GM19035 (cell line): ENCODE measurements at regions not wholly inside any gene's neighbourhood (a gene's known extent, or its start where the extent isn't known, plus 50 kb on each side); places are given as distances from the start of the nearest gene placed in this dataset.
"Not testable (repeated sequence)": the region's sequence is repeated elsewhere in the genome, so short reads cannot be mapped to it uniquely, and the experiment has no call there.

Experiments used
- ATAC-seq: cut with Tn5 transposase; IDR thresholded peaks from one replicate; pipeline ENCODE4 v1.9.1; 2021; ENCODE audit not compliant: unreplicated experiment

DNA sequence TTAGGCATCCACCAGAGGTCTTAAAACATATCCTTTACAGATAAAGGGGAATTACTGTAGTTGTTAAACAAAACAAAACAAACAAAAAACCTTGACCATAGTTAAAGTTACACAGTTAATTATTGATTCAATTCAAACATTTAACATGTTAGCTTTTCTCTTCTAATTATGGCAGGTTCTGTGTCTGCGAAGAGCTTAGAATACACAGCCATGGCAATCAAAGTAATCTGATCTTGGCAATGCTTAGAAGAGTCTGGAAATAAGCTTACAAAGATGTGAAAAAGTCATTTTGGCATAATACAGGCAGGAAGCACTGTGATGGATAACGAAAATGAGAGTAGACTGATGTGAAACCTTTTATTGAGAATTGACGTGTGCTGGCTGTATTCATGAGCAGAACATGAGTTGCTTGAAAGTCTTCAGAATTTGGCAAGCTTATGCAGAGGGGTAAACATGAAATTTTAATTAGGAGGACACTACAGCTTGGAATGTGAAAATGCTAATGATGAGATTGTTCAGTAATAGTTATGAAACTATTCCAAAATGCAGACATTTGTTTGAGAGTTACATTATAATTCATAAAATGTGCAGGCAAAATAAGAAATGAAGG lies 629.6 kb downstream of the FSCB start:
- ATAC-seq: no peak

DNA sequence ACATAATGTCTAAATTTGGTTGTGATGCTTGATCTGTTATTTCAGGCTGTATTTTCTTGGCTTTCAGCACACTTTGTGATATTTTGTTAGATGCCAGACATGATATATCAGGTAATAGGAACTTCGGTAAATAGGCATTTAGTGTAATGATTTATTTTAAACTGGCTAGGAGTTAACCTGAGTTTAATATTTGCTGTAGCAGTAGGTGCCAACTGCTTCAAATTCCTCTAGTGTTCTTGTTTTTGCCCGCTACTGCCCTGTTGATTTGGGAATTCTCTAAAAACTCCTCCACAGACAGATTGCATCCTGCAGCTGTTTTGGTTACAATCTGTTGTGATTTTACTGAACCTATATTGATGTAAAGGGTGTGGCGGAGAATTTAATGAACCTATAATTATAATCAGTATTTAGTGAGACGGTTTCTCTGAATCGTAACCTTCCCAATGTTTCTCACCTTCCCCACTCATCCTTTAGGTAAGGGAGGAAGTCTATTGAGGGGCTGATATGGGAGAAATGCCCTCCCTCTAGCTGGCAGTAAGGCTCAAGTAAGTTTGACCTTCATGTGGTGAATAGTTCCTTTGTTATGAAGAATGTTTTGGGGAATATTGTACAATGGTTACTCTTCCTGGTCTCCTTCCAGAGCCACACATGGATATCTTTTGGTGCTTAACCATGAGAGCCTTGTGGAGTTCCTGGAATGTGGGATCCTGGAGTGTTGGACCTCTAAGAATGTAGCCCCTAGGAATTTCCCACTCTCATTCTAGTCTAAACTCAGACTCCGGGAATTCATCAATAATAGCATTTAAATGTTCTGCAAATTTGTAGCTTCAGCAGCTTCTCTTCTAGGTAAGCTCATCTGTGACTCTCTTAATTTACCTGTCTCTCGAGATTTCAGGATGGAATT lies 634.1 kb downstream of the FSCB start:
- ATAC-seq: no peak

DNA sequence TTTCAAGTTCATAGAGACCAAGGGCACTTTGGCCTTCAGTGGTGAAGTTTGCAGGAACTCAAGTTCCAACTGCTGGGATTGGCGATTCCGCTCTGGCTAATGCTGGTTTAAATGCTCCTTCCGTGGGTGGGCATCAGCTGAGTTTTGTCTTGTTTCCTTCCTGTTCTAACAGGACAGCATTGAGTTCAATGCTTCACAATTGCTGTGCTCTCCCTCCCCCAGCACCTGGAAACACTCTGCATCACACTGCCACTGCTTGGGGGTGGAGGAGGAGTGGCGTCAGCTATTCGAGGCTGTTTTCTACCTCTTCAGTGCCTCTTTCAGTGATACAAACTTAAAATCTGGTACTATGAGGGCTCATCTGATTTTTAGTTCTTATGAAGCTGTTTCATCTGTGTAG lies 634.9 kb downstream of the FSCB start:
- ATAC-seq: no peak

DNA sequence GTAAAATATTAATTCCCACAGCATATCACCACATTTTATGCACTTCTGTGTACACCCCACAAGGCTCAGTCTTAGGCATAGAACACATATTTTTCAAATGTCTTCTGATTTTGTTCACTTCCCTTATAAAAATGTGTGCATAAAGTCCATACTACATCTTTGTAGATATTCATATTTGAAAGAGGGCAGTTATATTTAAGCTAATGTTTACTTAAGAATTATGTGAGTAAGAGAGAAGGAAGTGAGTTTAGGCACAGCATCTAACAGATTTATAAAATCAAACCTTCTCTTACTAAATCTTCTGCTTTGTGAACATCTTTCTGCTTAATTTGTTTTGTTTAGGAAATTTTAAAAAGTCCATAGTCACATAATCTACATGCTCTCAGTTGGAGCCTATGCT lies 648.1 kb downstream of the FSCB start:
- ATAC-seq: no peak

DNA sequence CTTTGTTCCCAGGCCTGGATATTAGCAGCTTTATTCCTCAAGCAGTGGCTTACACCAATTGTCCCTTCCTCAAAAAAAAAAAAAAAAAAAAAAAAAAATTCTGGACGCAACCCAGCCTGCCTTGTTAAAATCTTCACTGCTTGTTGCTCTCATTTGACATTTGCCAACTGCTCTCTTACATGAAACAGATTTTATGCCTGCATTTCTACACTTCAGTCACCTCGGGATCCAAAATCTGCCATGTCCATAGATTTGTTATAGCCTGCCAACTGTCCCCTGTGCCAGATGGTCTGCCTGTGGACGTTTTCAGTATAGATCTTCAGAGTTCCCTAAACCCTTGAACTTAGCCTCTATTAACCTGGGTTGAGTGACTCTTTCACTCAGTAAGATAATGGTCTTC lies 651.5 kb downstream of the FSCB start:
- ATAC-seq: no peak

DNA sequence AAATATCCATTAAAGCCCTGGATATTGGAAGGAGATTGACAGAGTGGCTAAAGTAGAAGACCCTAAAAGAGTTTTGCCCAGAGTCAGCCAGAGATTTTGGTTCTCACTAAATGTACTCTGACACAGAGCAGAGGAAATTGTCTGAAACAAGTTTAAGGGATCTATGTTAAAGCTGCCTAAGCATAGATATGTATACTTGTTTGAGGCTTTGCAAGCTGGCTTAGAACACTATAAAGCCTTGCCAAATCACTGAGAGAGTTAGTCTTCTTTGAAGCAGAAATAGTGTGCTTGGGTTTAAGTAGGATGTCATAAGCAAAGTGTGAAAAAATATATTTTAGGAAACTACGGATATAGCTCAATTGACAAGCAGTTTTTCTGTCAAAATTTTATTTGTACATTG lies 653.5 kb downstream of the FSCB start:
- no peak for ATAC-seq

DNA sequence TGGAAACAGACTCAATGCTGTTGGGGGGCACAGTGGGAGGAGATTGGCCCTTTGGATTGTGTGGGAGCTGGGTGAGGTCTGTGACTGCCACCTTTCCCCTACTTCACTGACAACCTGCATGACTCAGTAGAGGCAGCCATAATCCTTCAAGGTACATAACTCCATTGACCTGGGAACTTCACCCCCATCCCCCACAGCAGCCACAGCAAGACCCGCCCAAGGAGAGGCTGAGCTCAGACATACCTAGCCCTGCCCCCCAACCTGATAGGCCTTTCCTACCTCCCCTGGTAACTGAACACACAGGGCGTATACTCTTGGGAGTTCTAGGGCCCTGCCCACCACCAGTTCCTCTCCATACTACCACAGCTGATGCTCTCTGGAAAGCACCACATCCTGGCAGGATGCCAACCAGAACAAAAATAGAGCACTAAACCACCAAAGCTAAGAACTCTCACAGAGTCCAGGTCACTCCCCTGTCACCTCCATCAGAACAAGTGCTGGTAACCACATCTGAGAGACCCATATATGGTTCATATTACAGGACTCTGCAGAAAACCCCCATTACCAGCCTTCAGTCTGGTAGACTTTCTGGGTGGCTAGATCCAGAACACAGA lies 703.9 kb downstream of the FSCB start:
- no peak for ATAC-seq

DNA sequence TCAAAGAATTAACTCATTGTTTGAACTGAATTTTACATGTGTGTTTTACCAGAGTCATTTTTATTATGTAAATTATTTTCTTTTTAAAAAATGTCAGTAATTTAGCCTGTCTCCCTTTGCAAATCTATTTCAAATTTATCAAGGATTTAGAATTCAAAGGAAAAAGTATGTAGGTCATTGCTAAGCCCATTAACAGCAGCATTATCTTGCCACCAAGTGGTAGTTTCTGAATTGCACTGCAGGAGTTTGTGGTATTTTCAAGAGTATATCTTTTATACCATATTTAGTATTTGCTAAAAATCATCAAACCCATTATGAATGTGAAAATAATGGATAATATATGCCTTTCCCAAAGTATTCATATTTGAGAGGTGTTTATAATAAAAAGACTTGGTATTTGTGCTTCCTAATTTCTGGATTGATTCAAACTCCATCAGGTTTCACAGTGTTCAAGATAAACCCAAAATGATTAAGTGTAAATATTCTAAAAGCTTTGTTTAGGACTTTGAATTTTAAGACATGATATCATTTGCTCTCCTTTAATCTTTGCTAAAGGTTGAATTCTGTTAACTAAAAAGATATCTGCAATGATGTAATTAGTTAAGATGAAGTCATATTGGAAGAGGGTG lies 711.4 kb downstream of the FSCB start:
- no peak for ATAC-seq

DNA sequence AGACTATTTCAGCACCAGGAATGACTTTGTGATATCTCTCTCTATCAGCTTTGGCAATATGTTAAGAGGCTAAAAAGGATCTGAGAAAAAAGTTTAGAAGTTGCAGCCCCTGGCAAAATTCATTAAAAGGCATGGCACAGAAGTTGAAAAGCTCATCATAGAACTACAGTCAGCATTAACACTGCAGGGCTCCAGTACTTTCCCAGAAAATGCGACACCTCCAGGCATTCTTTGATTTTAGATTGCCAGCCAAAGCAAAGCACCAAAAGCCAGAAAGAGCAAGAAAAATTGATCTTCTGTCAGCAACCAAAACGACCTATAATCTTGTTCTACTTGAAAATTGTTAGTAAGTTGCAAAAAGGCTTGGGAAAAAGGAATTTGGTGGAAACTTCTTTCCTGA lies 713.5 kb downstream of the FSCB start:
- no peak for ATAC-seq

DNA sequence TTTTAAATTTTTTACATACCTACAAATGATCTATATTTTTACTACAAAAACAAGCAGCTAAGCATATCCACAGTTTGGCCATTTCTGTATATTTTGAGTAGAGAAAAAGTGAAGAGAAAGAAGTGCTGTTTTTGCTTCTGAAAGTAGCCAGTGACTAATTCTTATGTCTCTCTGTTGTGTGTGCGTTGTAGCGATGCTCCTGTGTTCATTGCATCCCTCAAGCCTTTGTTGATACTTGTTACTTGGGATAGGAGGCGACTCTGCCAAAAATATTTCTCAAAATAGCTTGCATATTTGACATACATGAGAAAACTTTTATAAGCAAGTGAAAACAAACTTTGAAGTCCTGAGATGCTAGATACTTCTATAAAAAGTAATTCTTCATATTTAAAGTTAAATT lies 714.1 kb downstream of the FSCB start:
- ATAC-seq: no peak

DNA sequence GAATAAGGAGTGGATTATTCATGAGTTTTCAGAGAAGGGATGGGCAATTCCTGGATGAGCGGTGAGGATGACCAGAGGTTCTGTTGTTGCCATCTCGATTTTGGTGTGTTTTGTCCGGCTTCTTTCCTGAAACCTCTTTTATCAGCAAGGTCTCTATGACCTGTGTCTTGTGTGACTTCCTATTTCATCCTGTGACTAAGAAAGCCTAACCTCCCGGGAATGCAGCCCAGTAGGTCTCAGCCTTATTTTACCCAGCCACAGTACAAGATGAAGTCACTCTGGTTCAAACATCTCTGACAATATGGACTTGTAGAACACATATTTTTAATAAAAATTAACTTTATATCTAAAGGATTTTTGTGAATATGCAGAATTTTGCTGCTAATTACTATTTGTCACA lies 716.4 kb downstream of the FSCB start:
- no peak for ATAC-seq

DNA sequence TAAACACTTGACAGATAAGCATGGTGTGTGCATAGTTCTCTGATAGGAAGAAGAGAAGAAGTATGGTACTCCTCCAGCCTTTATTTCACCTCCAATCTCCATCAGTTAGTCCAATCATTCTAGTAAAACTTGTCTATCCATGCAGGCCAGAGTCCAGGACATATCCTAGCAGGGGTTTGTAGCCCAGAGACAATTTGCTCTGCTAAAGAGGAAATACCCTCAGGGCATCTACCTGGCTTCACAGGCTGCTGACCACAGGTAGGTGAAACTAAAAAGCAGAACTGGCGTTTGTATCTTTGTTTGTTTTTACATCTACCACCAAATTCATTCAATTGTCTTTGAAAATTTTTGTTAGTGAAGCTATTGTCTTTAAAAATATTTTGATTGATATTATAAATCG lies 717.6 kb downstream of the FSCB start:
- no peak for ATAC-seq

DNA sequence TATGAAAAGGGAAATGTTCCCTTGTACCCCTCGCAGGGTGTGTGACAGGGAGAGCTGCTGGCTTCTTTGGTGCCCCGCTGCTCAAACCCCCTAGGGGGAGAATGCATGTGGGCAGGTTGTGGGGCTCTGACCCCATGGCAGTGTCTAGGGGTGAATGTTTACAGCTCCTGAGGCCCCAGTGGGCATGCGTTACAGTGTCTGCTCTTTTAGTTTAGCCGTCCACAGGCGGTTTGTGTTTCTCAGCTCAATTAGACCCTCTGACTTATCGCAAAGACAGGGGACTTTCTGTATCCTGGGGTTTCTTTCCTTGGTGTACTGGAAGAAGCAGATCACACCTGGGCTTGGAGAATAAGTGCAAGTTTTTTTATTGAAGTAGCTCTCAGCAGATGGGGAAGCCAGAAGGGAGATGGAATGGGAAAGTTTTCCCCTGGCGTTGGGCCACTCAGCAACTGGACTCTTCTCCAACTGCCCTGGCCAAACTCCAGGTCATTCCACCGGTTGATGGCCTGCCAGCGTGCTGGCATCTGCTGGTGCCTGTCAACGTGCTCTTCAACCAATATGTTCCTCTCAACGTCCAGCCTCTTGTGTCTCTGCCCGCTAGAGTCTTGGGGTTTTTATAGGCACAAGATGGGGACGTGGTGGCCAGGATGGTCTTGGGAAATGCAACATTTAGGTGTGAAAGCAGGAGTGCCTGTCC lies 720.9 kb downstream of the FSCB start:
- ATAC-seq: no peak

DNA sequence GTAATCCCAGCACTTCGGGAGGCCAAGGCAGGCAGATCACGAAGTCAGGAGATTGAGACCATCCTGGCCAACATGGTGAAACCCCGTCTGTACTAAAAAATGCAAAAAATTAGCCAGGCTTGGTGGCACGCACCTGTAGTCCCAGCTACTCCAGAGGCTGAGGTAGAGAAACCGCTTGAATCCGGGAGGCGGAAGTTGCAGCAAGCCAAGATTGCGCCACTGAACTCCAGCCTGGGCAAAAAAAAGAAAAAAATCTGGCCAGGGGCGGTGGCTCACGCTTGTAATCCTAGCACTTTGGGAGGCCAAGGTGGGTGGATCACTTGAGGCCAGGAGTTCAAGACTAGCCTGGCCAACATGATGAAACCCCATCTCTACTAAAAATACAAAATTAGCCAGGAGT lies 722.7 kb downstream of the FSCB start:
- ATAC-seq: not testable (repeated sequence)

DNA sequence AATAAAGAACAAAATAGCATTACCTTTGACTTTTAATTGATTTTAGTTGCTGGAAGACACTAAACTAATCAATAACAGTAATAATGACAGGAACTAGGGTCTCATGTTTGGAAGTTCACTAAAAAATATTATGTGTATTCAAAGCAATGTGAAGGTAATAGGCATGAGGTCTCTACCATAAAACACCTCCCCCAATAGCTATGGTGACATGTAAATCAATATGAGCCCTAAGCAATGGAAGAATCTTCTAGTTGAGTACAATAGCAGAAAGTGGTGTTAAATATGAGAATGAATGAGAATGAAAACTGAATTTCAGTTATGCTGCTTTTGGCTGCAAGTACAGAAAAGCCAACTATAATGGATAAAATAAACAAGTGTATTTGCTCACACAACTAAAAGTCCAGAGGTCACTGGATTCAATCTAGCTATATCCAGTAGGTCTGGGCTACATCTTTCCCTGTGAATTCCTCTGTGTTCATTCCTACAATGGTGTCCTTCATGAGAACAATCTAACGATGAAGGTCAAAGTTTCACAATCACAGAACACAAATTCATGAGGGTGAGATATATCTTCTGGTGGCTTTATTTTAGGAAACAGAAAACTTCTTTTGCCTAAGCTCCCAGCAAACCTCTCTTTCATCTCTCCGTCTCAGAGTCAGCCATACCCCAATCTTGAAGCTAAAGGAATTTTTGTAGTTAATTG lies 728.0 kb downstream of the FSCB start:
- ATAC-seq: no peak

DNA sequence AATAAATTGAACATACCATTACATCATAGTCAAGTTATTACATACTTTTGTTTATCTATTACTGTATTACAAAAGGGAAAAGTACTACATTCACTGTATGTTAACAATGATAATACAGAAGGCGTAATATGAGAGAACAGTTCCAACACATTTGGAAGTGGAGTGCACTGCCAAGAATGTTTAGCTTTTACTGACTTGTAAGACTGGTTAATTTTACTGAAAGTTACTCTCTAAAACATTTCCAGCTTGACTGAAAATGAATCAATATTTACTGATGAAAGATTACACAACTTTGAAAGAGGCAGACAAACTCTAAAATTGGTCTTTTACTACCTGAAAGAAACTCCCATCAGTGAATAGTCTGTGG lies 728.5 kb downstream of the FSCB start:
- no peak for ATAC-seq

DNA sequence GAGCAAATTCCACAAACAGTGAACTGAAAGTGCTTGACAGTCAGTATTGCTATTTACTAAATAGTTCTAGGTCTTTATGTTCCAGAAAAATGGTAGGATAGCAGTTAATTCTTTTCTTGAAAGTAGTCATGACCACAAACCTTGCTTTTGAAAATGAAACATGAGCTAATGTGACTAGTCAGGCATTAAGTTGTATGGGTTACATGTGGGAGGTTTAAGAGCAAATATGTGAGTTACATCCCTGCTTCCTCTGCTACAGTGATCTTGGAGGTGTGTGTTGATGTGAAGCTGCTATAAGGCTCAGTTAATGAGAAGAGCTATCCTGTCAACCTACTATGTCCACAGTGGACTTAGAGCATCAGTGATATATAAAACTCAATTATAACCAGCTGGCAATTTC lies 741.6 kb downstream of the FSCB start:
- ATAC-seq: no peak

DNA sequence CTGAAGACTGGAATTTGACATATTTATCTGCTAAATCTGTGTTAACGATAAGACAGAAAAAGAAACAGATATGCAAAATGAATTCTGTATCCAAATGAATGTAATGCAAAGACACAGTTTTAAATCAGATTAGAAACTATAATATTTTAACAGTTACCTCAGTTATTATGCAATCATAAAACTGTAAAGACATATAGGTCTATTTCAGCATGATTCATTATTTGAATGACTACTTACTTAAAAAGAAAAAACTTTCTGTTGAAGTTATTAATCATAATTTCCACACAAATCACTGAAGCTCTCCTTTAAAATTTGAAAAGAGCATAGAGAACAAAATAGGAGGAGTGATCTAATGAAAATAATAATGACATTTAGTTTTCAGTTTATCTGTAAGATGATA lies 742.6 kb downstream of the FSCB start:
- ATAC-seq: no peak

DNA sequence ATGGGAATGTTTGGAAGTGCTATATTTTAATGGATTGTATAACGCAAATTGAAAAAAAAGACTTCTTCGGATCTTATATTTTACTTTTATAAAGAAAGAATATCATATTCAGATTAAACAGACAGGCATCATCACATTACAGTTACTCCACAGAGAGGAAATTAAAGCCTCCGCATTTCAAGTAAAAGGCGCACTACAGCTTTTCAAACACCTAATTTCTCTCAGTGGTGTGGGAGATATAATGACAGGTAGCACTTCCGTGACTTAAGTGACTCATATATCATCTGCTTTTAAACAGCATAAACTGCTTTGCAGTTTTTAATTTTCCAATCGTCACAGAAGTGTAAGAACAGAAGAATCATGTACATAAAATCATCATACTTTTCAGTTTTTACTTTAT lies 751.4 kb downstream of the FSCB start:
- no peak for ATAC-seq

DNA sequence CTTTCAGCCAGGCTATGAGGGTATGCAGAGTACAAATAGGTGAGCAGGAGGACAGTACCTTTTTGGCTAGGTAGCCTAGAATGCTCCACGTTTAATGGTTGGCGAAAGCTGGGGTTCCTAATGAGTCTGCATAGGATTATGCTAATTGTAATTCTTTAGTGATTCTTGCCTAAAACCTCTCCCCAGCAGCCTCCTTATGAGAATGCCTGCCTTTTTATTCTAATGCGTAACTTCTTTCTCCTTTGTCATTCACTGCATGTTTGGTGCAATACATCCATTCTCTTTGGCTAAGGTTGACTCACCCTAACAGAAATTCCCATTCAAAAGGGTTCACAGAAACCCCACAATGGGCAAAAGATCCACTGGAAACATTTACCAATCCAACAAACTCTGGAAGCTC lies 752.2 kb downstream of the FSCB start:
- ATAC-seq: no peak

DNA sequence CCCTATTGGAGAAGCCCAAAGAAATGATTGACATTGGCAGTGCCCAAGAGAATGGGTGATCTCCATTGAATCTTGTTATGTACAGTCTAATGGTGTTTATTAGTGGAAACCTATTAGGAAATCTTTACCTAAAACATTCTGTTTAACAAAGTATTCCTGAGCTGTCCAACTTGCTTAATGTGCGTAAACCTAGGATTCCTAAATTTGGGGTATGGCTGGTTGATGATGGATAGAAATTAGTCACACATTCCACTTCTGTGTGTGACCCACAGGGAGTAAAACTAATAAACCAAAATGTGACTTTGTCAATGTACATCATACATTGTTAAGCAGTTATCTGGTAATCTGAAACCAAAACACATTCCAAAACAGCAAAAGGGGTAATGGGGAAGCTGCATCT lies 761.3 kb downstream of the FSCB start:
- ATAC-seq: no peak
